ENCODE measurements at regions not wholly inside any gene's neighbourhood (a gene's known extent, or its start where the extent isn't known, plus 50 kb on each side); places are given as distances from the start of the nearest gene placed in this dataset.
"Not testable (repeated sequence)": the region's sequence is repeated elsewhere in the genome, so short reads cannot be mapped to it uniquely, and the experiment has no call there.

DNA sequence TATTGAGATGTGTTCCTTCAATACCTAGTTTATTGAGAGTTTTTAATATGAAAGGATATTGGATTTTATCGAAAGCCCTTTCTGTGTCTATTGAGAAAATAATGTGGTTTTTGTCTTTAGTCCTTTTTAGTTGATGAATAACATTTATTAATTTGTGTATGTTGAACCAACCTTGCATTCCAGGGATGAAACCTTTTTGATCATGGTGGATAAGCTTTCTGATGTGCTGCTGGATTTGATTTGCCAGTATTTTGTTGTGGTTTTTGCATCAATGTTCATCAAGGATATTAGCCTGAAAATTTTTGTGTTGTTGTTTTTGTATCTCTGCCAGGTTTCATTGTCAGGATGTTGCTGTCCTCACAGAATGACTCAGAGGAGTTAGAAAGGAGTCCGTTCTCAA is 1710.4 kb downstream of the SUCLG1 start:
- ATAC-seq: no peak

DNA sequence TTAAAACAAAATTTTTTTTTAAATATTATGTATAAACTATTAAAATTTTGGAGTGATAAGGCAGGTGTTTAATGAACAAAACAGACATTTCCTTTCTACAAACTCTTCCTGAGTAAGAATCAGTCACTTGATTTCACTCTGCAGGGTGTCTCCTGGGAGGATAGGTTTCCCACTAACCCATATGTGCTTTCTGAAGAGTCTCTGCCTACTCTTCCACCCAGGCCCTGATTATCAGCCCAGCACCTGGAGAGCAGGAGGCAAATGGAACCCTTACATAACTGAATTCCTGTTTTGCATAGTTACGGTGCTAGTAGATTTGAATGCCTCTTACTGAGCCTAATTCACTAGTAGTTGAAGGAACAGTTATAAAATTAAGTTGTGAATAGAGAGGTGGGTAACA is 1718.6 kb downstream of the SUCLG1 start:
- no peak for ATAC-seq

DNA sequence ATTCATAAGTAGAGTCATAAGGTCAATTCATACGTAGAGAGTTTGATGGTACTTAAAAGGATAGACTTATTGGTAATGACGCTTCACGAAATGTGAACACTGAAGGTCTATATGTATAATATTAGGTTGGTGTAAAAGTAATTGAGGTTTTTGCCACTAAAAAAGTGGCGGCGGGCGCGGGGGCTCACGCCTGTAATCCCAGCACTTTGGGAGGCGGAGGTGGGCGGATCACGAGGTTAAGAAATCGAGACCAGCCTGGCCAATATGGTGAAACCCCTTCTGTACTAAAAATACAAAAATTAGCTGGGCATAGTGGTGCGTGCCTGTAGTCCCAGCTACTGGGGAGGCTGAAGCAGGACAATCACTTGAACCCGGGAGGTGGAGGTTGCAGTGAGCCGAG is 1721.1 kb downstream of the SUCLG1 start:
- not testable (repeated sequence) for ATAC-seq

DNA sequence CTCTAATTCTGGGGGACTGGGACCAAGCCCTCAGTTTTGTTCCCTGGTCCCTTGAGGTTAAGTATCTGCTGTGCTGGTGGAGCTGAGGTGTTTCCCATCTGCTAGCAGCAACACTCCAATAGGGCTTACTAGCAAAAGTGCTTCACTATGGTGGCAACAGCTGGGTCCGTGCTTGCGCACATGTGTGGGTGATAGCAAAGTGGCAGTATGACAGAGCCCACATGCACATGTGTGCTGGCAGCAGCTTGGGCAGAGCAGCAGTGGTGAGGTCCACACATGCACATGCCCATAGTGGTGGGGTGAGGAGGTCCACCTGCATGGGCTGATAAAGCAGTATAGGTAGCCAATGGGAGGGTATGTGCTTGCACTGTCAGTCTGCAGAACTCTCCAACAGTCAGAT is 1723.7 kb downstream of the SUCLG1 start:
- no peak for ATAC-seq

DNA sequence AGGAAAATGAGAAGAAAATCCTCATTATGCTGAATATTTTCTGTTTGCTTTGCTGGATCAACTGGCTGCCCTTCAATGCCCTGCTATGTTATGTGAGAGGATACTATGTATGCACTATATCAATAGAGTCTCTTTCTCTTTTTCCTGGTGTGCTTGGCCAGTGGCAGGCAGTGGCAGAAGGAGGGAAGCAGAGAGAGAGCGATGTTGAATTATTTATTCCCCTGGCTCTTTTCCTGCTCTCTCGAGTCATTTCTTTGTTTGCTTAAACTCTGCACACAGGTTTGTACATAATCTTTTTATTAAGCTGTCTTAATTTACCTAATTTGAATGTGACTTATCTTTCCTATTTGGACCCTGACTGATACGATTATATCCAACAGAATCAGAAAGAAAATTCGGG is 1727.3 kb downstream of the SUCLG1 start:
- no peak for ATAC-seq

DNA sequence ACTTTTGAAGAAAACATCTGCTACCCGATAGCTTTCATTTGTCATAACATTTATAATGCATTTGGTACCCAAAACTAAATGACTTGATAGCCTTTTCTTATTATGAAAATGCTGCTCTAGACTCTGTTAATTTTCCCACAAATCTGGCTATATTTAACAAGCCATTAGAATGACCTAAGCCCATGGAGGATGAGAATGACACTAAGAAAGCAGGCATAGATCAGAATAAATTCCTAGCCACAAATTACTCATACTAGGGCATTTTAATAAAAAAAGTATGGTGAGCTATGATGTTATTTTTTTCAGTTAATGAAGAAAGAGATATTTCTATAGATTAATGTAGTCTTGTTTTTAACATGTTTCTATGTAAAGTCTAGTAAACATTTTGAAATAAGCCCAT is 1728.3 kb downstream of the SUCLG1 start:
- no peak for ATAC-seq

DNA sequence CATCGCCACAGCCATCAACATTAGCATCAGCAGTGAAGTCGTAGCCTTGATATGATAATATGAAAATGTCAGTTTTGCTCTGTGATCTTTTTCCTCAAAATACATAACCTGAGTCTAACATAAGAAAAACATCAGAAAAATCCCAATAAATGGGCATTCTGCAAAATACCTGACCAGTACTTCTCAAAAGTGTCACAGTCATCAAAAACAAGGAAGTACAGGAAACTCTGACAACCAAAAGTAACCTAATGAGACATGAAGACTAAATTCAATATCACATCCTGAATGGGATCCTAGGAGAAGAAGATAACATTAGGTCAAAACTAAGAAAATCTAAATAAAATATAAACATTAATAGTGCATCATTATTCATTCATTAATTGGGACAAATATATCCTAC is 1731.0 kb downstream of the SUCLG1 start:
- ATAC-seq: no peak

DNA sequence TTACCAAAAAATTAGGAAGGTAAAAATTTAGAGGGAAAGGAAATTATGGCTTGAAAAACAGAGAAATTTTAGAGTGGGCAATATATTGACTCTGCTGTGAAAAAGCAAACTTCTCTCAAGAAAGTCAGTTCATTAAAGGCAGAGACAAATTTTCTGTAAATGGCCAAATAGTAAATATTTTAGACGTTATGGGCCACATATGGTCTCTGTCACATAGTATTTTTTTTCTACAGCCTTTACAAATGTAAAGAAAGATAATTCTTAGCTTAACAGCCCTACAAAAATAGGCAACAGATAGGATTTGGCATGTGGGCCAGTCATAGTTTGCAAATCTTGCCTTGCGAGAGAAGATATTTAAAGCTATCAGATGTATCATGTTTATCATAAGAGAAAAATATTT is 1750.4 kb downstream of the SUCLG1 start:
- no peak for ATAC-seq

DNA sequence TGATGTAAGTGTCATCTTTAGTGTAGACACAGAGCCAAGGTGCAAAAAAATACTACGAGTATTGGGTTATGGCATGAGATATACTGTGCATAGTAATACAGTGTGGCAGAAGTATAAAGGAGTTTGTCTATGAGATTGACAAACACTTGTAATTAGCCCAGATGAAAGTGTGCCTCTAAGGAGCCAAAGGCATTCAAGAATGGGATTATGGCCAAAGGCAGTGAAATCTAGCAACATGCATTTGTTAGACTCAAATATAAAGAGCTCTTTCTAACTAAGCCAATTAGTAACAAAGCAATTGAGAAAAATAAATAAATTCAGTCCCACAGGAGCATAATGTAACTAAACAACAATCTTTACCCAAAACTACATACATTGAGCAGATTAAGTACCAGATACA is 1761.8 kb downstream of the SUCLG1 start:
- ATAC-seq: no peak

DNA sequence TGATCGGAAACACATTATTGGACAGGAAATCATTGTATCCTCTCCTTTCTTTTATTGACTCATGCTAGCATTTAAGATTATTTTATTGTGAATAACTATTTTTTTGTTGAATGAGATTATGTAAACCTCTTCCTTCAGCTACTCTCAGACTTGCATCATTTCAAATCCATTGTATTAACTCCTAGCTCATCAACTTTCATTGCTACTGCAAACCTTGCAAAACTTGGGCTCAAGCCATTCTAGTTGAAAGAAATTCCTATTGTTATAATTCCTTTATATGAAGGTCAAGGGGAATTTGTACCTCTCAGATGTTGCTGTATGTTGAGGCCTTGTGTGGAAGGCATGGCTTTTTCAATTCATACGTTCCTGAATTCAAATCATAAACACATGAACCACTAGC is 1764.6 kb downstream of the SUCLG1 start:
- no peak for ATAC-seq

DNA sequence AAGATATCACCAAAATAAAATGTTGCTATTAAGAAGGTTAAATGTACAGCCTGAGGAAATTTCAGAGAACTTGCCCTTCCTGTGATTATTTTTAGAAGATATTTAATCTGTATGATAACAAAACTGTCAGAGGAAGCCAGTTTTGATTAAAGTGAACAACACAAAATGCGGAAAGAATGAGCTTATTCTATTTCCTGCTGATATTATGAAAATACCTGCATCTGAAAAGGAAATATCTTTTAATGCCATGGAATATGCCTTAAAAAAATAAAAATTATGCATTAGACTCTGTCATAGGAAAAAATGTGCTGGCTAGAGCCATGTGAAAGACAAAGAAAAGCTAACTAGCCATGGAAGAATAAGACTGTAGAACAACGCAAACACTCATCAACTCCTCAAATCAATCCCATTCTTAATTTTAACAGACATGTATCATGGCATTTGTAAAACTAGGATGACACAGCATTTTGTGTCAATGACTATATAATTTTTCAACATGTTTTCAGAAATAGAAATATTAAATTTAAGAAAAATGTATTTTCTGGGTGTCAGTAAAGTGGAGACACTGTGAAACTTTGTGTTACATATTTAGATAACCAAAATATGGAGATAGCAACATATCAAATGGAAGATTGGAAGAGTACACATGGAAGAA is 1768.2 kb downstream of the SUCLG1 start:
- ATAC-seq: no peak

DNA sequence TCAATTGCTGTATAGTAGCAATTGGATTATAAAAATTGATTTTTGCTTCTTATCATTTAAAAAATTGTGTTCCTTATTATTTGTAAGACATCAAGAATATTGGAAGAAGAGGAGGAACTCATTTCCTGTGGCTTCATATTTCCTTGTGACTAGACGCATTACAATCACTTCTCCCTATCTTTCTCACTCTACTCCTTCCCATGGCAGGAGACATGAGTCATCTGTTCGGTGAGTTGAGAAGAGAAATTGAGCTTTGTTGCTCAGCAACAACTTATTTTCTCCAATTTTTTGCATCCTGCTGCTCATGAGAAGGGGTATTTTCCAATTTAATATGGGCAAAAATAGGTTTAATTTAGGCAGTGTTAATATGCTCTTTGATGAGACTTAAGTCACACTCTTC is 1783.9 kb downstream of the SUCLG1 start:
- no peak for ATAC-seq

DNA sequence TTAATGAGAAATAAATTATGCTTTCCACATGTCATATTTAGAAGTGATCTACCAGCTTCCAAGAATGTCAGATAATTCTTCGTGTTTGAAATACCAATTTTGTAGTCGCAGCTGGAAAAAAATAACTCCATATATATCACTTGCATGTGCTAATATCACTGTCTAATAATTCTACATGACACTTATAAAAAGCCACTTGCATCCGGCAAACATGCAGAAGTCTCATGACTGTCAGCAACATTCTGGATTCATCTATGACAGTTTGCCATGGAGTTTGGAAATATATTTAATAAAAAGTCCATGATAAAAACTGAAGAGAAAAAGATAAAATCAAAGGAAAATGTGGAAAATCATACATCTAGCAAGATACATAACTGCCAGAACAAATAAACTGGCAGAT is 1784.4 kb downstream of the SUCLG1 start:
- ATAC-seq: no peak

DNA sequence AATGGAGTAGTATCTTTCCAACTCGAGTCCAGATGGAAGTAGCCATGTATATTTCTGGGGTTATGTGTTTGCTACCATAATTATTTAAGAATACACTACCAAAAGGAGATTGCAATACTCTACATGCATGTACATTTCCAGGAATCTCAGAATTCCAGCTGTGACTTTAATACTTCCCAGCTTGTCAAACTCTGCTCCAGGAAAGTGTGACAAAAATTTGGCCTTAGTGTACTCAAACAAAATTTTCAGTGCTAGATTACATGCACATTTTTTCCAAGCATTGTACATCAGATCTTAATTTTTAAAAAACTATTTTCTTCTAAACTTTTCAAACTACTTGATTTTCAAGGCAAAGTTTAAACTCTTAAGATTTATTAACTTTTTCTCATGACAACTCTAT is 1791.6 kb downstream of the SUCLG1 start:
- ATAC-seq: no peak

DNA sequence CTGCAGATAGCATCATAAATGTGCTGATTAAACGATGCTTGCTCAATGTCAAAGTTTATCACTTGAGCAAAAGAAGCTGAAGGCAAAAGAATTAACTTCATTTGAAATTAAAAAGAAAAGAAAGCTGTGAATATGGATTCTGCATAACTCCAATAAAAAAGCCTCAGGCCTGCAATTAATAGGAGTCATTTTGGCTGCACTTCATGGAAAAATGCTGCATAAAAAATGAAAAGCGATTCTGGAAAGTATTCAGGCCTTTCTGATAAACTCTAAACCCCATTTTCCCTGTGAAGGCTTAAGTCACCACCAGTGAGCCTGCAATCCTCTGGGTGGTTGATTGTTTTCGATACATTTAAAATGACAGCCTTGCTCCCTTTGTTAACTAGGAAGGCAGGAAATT is 1793.4 kb downstream of the SUCLG1 start:
- ATAC-seq: no peak

DNA sequence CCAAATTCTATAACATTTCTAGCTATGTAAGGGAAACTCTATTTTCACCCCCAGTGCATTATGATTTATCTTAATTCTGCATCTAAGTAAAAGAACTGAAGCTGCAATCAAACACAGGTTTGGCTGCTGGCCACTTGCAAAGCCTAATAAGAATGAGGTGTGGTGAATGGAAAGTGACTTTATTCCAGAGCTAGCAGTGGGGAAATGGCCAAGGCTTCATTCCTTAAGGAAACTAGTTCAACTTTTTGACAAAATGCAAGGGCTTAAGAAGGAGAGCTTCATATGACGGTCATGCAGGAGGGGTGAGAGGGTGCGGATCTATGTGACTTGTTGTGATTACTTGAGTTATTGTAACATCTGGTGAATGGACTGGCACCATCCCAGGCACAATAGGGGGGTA is 1802.0 kb downstream of the SUCLG1 start:
- no peak for ATAC-seq

DNA sequence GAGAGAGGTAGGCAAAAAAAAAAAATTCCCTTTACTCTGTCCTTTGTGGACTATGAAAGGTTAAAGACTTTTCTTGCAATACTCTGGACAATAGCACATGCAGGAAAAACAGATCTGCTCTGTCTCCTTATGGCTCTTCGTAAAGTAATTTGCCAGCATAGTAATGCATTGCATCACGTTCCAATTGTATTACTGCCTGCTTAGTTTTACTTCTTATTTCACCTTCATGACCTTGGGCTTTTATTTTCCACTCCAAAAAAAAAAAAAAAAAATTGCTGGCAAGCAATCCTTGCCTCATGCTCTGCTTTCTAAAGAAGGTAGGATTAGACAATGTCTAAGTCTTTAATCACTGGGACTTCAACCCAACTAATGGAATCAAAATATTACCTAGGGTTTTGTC is 1802.7 kb downstream of the SUCLG1 start:
- no peak for ATAC-seq

DNA sequence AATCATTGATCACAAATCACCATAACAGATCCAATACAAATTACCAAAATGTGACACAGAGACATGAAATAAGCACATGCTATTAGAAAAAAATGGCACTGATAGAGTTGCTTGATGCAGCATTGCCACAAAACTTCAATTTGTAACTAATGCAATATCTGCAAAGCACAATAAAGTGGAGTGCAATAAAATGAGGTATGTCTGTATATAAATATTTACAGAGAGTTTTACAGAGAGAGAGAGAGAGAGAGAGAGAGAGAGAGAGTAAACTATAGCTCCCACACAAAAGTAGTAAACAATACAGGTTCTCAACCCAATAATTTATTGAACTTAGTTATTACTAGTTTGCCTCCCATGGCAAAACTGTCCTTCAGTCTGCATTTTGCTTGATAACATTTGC is 1807.0 kb downstream of the SUCLG1 start:
- no peak for ATAC-seq

DNA sequence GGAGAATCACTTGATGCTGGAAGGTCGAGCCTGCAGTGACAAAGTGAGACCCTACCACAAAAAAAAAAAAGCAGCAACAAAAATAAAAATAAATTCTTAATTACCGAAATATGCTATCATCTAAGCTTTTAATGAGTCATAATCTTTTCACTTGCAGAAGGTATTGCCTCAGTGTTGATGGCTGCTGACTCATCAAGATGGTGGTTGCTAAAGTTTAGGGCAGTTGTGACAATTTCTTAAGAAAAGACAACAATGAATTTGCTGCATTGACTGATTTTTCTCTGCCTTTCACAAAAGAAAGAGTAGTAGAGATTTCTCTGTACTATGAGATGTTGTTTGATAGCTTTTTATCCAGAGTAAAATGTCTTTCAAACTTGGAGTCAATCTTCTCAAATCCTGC is 1809.0 kb downstream of the SUCLG1 start:
- ATAC-seq: no peak

DNA sequence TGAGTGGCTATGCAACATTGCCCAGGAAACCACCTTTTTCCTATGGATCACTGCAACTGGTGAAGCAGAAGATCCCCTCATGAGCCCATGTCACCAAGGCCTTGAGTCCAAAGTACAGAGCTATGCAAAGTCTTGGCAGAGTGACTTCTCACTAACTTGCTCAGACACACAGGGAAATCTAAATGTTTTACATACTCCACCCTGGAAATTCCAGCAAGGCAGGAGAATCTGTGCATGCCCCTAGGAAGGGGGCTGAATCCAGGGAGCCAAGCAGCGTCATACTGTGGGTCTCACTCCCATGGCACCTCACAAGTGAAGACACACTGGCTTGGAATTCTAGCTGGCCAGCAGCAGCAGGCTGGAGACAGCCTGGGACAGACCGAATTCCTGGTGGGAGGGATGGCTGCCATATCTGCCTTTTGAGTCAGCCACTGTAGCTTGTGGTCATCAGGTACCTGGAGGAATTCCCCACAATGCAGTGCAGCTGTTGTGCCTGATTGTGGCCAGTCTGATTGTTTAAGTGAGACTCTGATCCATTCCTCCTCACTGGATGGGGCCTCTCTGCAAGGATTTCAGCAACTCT is 1817.4 kb downstream of the SUCLG1 start:
- ATAC-seq: no peak

DNA sequence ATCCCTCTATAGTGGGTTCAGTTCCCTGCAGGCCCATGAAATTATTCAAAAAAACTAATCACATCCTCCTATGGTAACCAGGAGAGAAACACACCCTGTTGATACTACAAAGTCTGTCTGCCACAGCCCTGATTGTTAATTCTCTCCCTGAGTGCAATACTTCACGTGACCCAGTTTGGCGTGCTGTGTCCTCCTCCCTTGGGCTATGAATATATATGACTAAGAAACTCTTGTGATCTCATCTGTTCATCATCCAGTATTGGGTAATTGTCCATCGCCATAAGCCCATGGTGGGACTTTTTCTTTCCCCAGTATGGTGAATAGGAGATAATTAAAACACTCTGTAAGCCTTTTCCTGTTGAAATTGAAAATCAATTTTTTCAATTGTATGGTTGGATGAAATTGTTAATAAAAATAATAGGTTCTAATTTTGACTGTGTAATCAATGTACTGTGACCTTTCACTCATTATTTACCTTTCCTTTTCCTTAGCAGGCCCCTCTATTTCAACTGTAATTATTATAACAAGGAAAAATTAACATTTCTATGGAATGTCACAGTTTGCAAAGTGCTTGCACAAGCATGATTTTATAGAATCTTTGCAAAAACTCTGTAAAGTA is 1822.6 kb downstream of the SUCLG1 start:
- no peak for ATAC-seq

DNA sequence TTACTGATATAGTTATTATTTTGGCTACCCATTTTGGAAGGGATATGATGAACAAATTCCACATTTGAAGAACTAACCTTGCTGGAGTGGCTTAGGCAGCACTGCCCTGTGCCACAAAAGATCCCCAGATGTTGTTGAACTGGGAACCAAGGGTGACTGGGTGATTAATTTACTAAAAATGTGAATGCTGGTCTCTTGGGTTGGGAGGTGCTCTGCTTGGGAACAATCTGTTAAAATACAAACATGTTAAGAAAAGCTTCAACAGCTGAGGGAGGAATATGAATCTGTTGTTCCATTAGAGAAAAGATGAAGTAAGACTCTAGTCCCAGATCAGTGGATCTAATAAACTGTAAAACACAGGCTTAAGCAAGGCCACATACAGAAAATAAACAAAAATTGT is 1860.1 kb downstream of the SUCLG1 start:
- ATAC-seq: no peak

DNA sequence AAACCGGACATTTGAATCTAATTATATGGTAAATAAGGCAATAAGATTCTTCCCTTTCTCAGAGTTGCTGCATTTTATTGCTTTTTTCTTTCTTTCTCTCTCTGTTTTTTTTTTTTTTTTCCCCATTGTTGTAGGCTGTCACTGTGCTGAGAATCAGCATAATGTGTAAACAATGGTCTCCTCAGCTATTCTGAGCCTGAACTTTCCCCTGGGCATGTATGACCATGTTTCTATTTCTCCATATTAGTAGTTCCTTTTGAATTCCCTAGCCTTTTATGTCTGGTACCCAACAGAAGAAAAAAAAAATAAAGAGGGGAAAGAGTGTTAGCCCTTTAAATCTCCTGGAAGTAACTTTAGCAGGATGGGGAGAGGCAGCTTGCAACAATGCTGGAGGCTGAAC is 1862.5 kb downstream of the SUCLG1 start:
- ATAC-seq: no peak

DNA sequence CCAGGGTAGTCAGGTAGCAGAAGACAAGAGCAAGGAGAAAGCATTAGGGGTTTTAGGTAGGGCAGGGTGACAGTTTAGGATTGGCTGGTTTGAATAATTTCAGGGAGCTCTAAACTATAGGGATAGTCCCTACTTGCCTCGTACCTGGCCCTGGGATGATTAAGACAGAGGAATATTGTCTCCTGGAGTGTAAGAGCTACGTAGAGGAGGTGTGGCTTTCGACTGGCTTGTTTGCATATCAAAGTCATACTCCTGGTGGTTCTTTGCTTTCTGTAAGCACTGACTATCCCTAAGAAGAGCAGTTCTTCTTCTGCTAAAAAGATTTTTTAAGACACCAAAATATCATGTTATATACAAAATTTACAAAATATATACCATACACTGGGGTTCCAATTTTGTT is 1867.4 kb downstream of the SUCLG1 start:
- ATAC-seq: no peak

DNA sequence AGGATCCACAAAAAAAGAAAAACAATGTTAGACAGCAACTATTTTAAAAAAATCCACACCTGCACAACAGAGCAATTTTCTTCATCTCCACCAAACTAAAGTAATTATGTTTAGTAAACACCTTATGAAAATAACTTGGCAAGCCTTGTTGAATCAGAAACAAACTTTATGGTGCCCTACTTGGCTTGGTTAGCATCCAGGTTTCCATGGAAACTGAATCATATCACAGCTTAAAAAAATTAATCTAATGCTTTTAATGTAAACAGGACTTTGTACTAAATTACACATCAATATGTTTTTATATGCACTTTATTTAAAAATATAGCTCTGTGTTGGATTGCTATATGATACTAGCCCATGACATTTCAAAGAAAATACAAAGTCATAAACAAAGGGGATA is 1882.4 kb downstream of the SUCLG1 start:
- no peak for ATAC-seq

Data from activated CD4-positive, CD25-positive, alpha-beta regulatory T cell treated with anti-CD3 and anti-CD28 coated beads, Interleukin-2, amount 50 U/mL, for 24 hours (primary cell).